MCF 10A (cell line): ENCODE measurements at regions not wholly inside any gene's neighbourhood (a gene's known extent, or its start where the extent isn't known, plus 50 kb on each side); places are given as distances from the start of the nearest gene placed in this dataset.
A peak's percentile ranks its signal among the peaks of the same experiment; 100 is the strongest.

Source experiments
- BruUV-seq: library from RNA; stranded (reverse); fragments of 400-500 nt; replicated peaks from 2 replicates; lab custom pipeline; 2021; lab: Mats Ljungman, UMichigan
- CTCF ChIA-PET: fragments of 300-600 bp; sonication (Branson Sonifier 250); formaldehyde crosslinking; extraction: SDS; loops from one replicate; lab custom pipeline; 2021; ENCODE audit warnings: antibody characterized with exemption, inconsistent platforms; lab: Yijun Ruan, JAX
- POLR2A ChIA-PET: fragments of 300-600, 350-650 bp; sonication (Branson Sonifier 250); formaldehyde crosslinking; extraction: SDS; loops from one replicate; lab custom pipeline; 2020; ENCODE audit warnings: antibody characterized with exemption, inconsistent platforms; lab: Yijun Ruan, JAX
- DNase-seq: peaks from one replicate; pipeline ENCODE4 v3.0.0-alpha.2; 2018; ENCODE audit not compliant: unreplicated experiment
- H3K27ac Mint-ChIP-seq: one replicate; pipeline ENCODE4 v1.8.0; 2022; ENCODE audit warnings: mild to moderate bottlenecking, low read depth, mixed read lengths; ENCODE audit not compliant: unreplicated experiment
- H3K27me3 Mint-ChIP-seq: one replicate; pipeline ENCODE4 v1.8.0; 2022; ENCODE audit warnings: mixed read lengths; ENCODE audit not compliant: insufficient read depth, unreplicated experiment
- H3K36me3 Mint-ChIP-seq: one replicate; pipeline ENCODE4 v1.8.0; 2022; ENCODE audit warnings: mild to moderate bottlenecking, moderate library complexity, mixed read lengths; ENCODE audit not compliant: insufficient read depth, unreplicated experiment
- H3K4me1 Mint-ChIP-seq: one replicate; pipeline ENCODE4 v1.8.0; 2022; ENCODE audit warnings: mixed read lengths; ENCODE audit not compliant: insufficient read depth, unreplicated experiment
- H3K4me3 Mint-ChIP-seq: one replicate; pipeline ENCODE4 v1.8.0; 2022; ENCODE audit warnings: mild to moderate bottlenecking, moderate library complexity, mixed read lengths; ENCODE audit not compliant: unreplicated experiment
- H3K9me3 Mint-ChIP-seq: one replicate; pipeline ENCODE4 v1.8.0; 2022; ENCODE audit warnings: mixed read lengths; ENCODE audit not compliant: unreplicated experiment
- CTCF ChIP-seq: fragments of 200-600 bp; IDR thresholded peaks from one replicate; pipeline ENCODE4 v1.8.0; 2022; ENCODE audit warnings: antibody characterized with exemption, mild to moderate bottlenecking; ENCODE audit not compliant: unreplicated experiment
- intact Hi-C: fragments of 100-400 bp; cut with micrococcal nuclease; formaldehyde crosslinking; loops from 2 replicates; pipeline ENCODE4 v1.14.1; 2022

- Mint-ChIP-seq H3K9me3 (no peaks in the 10 kb centered on the region), H3K27me3 (no peaks in the 10 kb centered on the region), H3K4me3 (no peak overlapping the region), H3K36me3 (no peaks in the 10 kb centered on the region), H3K27ac (no peak overlapping the region), H3K4me1 (no peaks in the 10 kb centered on the region)
- no peak for DNase-seq
- TF ChIP-seq CTCF, result no peak
- intact Hi-C loops, result no loop called here
- ChIA-PET POLR2A (no interaction called here), CTCF (interaction anchor here (2.2 kb wide), 1 partner anchor 107 kb away, joined by 5 read pairs; no protein-coding TSS in a partner anchor)
- BruUV-seq, result no TSS peak
Observed at GRCh38 chr13:44015118-44015517, 135.4 kb downstream of the LACC1 start.

GRCh38 chr13:44015811-44016210 lies 136.1 kb downstream of the LACC1 start:
- no peaks in the 10 kb centered on the region for H3K27me3 Mint-ChIP-seq

DNA sequence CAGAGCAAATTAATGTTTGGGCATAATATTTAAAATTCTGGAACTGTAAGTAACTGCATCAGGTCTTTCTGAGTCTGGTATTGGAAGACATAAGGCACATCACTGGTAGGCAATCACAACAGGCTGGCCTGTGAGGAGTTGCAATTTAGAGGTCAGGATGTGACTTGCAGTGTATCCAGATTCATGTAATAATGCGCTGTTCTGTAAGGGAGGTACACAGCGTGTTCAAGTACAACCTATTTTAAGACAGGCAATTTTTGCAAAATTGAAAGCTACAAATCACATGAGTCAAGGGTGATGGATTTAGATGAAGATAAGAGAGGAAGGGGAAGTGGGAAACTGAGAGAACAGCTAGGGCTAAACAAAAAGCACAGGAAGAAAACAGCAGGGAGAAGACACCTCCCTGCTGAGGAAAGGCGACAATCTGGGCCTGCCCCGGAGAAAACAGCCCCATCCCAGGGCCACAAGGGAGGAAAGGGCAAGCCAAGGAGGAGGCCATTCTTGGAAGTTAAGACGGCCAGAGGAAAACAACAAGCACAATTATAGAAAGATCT lies 138.1 kb downstream of the LACC1 start:
- no TSS peak for BruUV-seq
- Mint-ChIP-seq H3K9me3 (no peaks in the 10 kb centered on the region), H3K4me1 (no peaks in the 10 kb centered on the region), H3K27me3 (no peaks in the 10 kb centered on the region), H3K36me3 (no peaks in the 10 kb centered on the region), H3K4me3 (no peak overlapping the region), H3K27ac (no peak overlapping the region)
- intact Hi-C loops, result no loop called here
- no peak for DNase-seq
- POLR2A ChIA-PET, result no interaction called here
- CTCF ChIA-PET, result no interaction called here
- no peak for TF ChIP-seq CTCF

More at GRCh38 chr13:44015811-44016210, 136.1 kb downstream of the LACC1 start:
- no peak for TF ChIP-seq CTCF
- POLR2A ChIA-PET, result interaction anchor here (0.5 to 1.0 kb wide), 2 partner anchors 61 to 1326 kb away, joined by 3 read pairs; no protein-coding TSS in a partner anchor
- intact Hi-C loops, result no loop called here
- BruUV-seq, result no TSS peak
- Mint-ChIP-seq H3K4me3 (no peak overlapping the region), H3K9me3 (no peaks in the 10 kb centered on the region), H3K4me1 (no peaks in the 10 kb centered on the region), H3K27ac (no peak overlapping the region), H3K36me3 (no peaks in the 10 kb centered on the region)
- peak; percentile 46 for DNase-seq
- CTCF ChIA-PET, result interaction anchor here (0.6 kb wide), 1 partner anchor 33 kb away, joined by 3 read pairs; no protein-coding TSS in a partner anchor

- Mint-ChIP-seq H3K27me3 (no peaks in the 10 kb centered on the region), H3K4me3 (no peak overlapping the region), H3K4me1 (no peaks in the 10 kb centered on the region), H3K9me3 (no peaks in the 10 kb centered on the region), H3K36me3 (no peaks in the 10 kb centered on the region), H3K27ac (no peak overlapping the region)
- DNase-seq, result no peak
- intact Hi-C loops, result loop anchor here (10.0 kb wide), 1 partner anchor 95 kb away; no protein-coding TSS in a partner anchor
- BruUV-seq, result no TSS peak
- CTCF ChIA-PET, result interaction anchor here (0.5 to 0.8 kb wide), 2 partner anchors 10 to 112 kb away, joined by 3 read pairs; no protein-coding TSS in a partner anchor
- POLR2A ChIA-PET, result no interaction called here
- no peak for TF ChIP-seq CTCF
Observed at GRCh38 chr13:44019651-44020050, 139.9 kb downstream of the LACC1 start.
